Upper lobe of left lung (tissue), 6 donors: ENCODE measurements at regions not wholly inside any gene's neighbourhood (a gene's known extent, or its start where the extent isn't known, plus 50 kb on each side); places are given as distances from the start of the nearest gene placed in this dataset.

Experiments used
- ATAC-seq, 2 donors: fragments of 200-7000 bp; cut with Tn5 transposase; one replicate each; pipeline ENCODE4 v1.9.1; 2022; ENCODE audit warnings: mild to moderate bottlenecking in 2 of 2, moderate library complexity in 2 of 2; ENCODE audit not compliant: low FRiP score in 2 of 2
- DNase-seq, 2 donors: peaks; one replicate each; pipeline ENCODE4 v3.0.0-alpha.2; 2019 to 2020
- H3K27ac ChIP-seq, 4 donors: fragments of 200-600 bp; sonication (generic); one replicate each; pipeline ENCODE4 v1.5.1; 2016 to 2019
- H3K27me3 ChIP-seq, 4 donors: fragments of 200-600 bp; sonication (generic); one replicate each; pipeline ENCODE4 v1.5.1; 2017 to 2019
- H3K36me3 ChIP-seq, 4 donors: fragments of 200-600 bp; sonication (generic); one replicate each; pipeline ENCODE4 v1.5.1; 2016 to 2019
- H3K4me1 ChIP-seq, 4 donors: fragments of 200-600 bp; sonication (generic); one replicate each; pipeline ENCODE4 v1.5.1; 2018 to 2019
- H3K4me3 ChIP-seq, 4 donors: fragments of 200-600 bp; sonication (generic); one replicate each; pipeline ENCODE4 v1.5.1; 2017 to 2019; ENCODE audit warnings: mild to moderate bottlenecking in 2 of 4, moderate library complexity in 1 of 4
- H3K9me3 ChIP-seq, 4 donors: fragments of 200-600 bp; sonication (generic); one replicate each; pipeline ENCODE4 v1.5.1; 2018 to 2019
- CTCF ChIP-seq, 6 experiments: fragments of 450-650 bp in 4 of 6; fragments of 200-600 bp in 2 of 6; sonication (generic) in 2 of 6; IDR thresholded peaks; one replicate each; pipeline ENCODE4 v1.5.1; 2016 to 2019; ENCODE audit warnings: antibody characterized with exemption in 6 of 6
- EP300 ChIP-seq, 4 donors: sonication (generic); formaldehyde crosslinking; IDR thresholded peaks; one replicate each; pipeline ENCODE4 v1.5.1; 2017; ENCODE audit warnings: antibody characterized with exemption in 4 of 4, control low read depth in 2 of 4
- POLR2A ChIP-seq, 4 donors: fragments of 450-650 bp; IDR thresholded peaks; one replicate each; pipeline ENCODE4 v1.5.1; 2016 to 2017; ENCODE audit warnings: antibody characterized with exemption in 4 of 4, mild to moderate bottlenecking in 2 of 4
- POLR2AphosphoS5 ChIP-seq, 2 donors: sonication (generic); formaldehyde crosslinking; IDR thresholded peaks; one replicate each; pipeline ENCODE4 v1.5.1; 2017; ENCODE audit warnings: antibody characterized with exemption in 2 of 2
- WGBS, 2 donors: methylation state at CpG; one replicate each; pipeline ENCODE4 v1.1.5; 2017 to 2018; 5-methylcytosine and 5-hydroxymethylcytosine counted together
- donor health status: DM: no; HTN: no; CAD: no; lungs with moderate emphysema.
- donor health status: DM: no; HTN: yes; CAD: no; lungs with severe emphysema.

GRCh38 chr15:62528505-62528904, 363.4 kb upstream of the C2CD4B start:
- ATAC-seq (no peak), DNase-seq (no peak)
- TF ChIP-seq EP300 (IDR thresholded peaks at IDR 0.05): no peak
- TF ChIP-seq POLR2AphosphoS5 (IDR thresholded peaks at IDR 0.05): no peak
- no peak for TF ChIP-seq CTCF (IDR thresholded peaks at IDR 0.05)
- no peak for TF ChIP-seq POLR2A (IDR thresholded peaks at IDR 0.05)
- no peaks in the 10 kb centered on the region for H3K36me3 ChIP-seq
- no peaks in the 10 kb centered on the region for H3K4me1 ChIP-seq
- no peaks in the 10 kb centered on the region for H3K9me3 ChIP-seq
- H3K27me3 ChIP-seq: no peaks in the 10 kb centered on the region
- no peak overlapping the region for H3K4me3 ChIP-seq
- 76 to 78% methylated on average over 4 of the region's 4 CpGs for WGBS, 2 donors
- no peak overlapping the region for H3K27ac ChIP-seq

DNA sequence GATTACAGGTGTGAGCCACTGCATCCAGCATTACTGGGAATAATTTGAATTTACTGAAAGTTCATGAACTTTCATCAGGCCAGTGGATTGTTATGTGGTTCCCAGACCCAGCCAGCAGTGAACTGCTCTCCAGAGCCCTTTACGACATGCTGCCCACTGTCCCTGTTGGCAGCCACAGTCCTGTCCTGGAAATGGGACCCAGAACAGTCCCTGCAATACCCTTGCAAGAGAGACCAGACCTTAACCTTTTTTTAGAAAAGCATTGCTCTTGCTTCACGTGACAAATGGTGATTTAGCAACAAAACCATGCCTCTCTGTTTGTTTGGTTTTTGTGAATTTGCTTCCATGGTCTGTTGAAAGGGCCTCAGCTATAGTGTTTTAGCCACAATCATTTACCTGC, 367.3 kb upstream of the C2CD4B start:
- Histone ChIP-seq H3K4me1 (no peaks in the 10 kb centered on the region), H3K9me3 (no peaks in the 10 kb centered on the region), H3K36me3 (no peaks in the 10 kb centered on the region), H3K4me3 (no peak overlapping the region), H3K27me3 (no peaks in the 10 kb centered on the region), H3K27ac (no peak overlapping the region)
- ATAC-seq: no peak
- 84 to 85% methylated on average over 2 of the region's 2 CpGs for WGBS, 2 donors
- no peak for DNase-seq
- TF ChIP-seq CTCF (IDR thresholded peaks at IDR 0.05): no peak

DNA sequence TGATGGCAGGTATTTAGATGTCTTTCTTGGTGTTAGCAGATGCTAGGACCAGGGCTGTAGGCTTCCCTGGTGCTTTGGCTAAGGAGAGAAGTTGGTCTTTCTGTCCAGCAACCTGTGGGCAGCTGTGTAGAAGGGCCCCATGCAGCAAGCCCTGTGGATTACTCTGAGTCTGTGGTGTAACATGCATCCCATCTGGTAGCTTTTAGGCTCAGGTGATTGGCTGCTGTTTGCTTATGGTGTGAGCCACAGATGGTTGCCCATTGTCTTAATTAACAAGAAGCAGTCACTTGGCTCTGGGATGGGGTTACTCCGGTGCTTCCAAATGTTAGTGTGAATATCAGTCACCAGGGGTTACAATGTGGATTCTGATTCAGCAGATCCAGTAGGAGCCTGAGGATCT, 368.6 kb upstream of the C2CD4B start:
- Histone ChIP-seq H3K27me3 (no peaks in the 10 kb centered on the region), H3K36me3 (no peaks in the 10 kb centered on the region), H3K4me1 (no peaks in the 10 kb centered on the region), H3K9me3 (no peaks in the 10 kb centered on the region), H3K27ac (no peak overlapping the region), H3K4me3 (no peak overlapping the region)
- ATAC-seq (no peak), DNase-seq (no peak)
- no peak for TF ChIP-seq EP300 (IDR thresholded peaks at IDR 0.05)
- no peak for TF ChIP-seq POLR2A (IDR thresholded peaks at IDR 0.05)
- no peak for TF ChIP-seq CTCF (IDR thresholded peaks at IDR 0.05)
- no peak for TF ChIP-seq POLR2AphosphoS5 (IDR thresholded peaks at IDR 0.05)
- WGBS, 2 donors: 86 to 100% methylated on average over 1 of the region's 1 CpG

GRCh38 chr15:62534996-62535395, 369.9 kb upstream of the C2CD4B start:
- WGBS, 2 donors: 74 to 86% methylated on average over 2 of the region's 2 CpGs
- no peak for ATAC-seq
- no peak for DNase-seq
- Histone ChIP-seq H3K4me3 (no peak overlapping the region), H3K4me1 (no peaks in the 10 kb centered on the region), H3K36me3 (no peaks in the 10 kb centered on the region), H3K27me3 (no peaks in the 10 kb centered on the region), H3K9me3 (no peaks in the 10 kb centered on the region), H3K27ac (no peak overlapping the region)
- TF ChIP-seq POLR2A (IDR thresholded peaks at IDR 0.05) (no peak), CTCF (IDR thresholded peaks at IDR 0.05) (no peak), EP300 (IDR thresholded peaks at IDR 0.05) (no peak), POLR2AphosphoS5 (IDR thresholded peaks at IDR 0.05) (no peak)

GRCh38 chr15:62539236-62539635, 374.2 kb upstream of the C2CD4B start:
- no peak for DNase-seq
- TF ChIP-seq EP300 (IDR thresholded peaks at IDR 0.05) (no peak), CTCF (IDR thresholded peaks at IDR 0.05) (no peak), POLR2A (IDR thresholded peaks at IDR 0.05) (no peak), POLR2AphosphoS5 (IDR thresholded peaks at IDR 0.05) (no peak)
- Histone ChIP-seq H3K9me3 (no peaks in the 10 kb centered on the region), H3K36me3 (no peaks in the 10 kb centered on the region), H3K27me3 (no peaks in the 10 kb centered on the region), H3K4me3 (no peak overlapping the region), H3K4me1 (no peaks in the 10 kb centered on the region), H3K27ac (no peak overlapping the region)
- no peak for ATAC-seq
- 62 to 86% methylated on average over 1 of the region's 1 CpG for WGBS, 2 donors
